ENCODE measurements at regions not wholly inside any gene's neighbourhood (a gene's known extent, or its start where the extent isn't known, plus 50 kb on each side); places are given as distances from the start of the nearest gene placed in this dataset.

DNA sequence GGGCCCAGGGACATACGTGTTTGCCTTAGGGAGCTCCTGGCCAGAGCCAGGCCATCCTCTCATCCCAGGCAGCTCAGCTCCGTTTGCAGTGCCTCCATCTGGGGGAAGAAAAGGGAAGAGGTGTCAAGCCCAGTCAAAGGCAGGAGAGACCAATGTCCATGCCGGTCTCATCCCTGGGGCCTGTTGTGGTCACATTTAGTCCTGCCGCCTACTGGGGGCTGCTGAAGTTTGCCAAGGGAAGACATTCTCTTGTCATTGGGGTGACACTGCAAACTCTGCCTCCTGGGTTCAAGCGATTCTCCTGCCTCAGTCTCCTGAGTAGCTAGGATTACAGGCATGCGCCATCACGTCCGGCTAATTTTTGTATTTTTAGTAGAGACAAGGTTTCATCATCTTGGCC is 195.2 kb downstream of the UQCRFS1 start:
- TF ChIP-seq, protein P1, sequence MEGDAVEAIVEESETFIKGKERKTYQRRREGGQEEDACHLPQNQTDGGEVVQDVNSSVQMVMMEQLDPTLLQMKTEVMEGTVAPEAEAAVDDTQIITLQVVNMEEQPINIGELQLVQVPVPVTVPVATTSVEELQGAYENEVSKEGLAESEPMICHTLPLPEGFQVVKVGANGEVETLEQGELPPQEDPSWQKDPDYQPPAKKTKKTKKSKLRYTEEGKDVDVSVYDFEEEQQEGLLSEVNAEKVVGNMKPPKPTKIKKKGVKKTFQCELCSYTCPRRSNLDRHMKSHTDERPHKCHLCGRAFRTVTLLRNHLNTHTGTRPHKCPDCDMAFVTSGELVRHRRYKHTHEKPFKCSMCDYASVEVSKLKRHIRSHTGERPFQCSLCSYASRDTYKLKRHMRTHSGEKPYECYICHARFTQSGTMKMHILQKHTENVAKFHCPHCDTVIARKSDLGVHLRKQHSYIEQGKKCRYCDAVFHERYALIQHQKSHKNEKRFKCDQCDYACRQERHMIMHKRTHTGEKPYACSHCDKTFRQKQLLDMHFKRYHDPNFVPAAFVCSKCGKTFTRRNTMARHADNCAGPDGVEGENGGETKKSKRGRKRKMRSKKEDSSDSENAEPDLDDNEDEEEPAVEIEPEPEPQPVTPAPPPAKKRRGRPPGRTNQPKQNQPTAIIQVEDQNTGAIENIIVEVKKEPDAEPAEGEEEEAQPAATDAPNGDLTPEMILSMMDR (IDR thresholded peaks at IDR 0.05), result no peak
- TF ChIP-seq KDM1A (IDR thresholded peaks at IDR 0.05; ENCODE audit: low read depth) (no peak), FOSL2 (IDR thresholded peaks at IDR 0.05) (no peak), FOSL2 (CRISPR knock-in tag; IDR thresholded peaks at IDR 0.05) (no peak)

Data from A549 (cell line).